Left lung (tissue), 4 donors: ENCODE measurements at regions not wholly inside any gene's neighbourhood (a gene's known extent, or its start where the extent isn't known, plus 50 kb on each side); places are given as distances from the start of the nearest gene placed in this dataset.
"Not testable (repeated sequence)": the region's sequence is repeated elsewhere in the genome, so short reads cannot be mapped to it uniquely, and the experiment has no call there.

Experiments used
- ATAC-seq: fragments of 200-7000 bp; cut with Tn5 transposase; one replicate; pipeline ENCODE4 v1.9.1; 2020; ENCODE audit warnings: moderate library complexity
- DNase-seq, 4 donors: peaks; one replicate each; pipeline ENCODE4 v3.0.0-alpha.2; 2013 to 2020
- H3K27ac ChIP-seq, 2 donors: fragments of 200-600 bp; sonication (generic) in 1 of 2; one replicate each; pipeline versions ENCODE4 v1.5.0 to v1.8.0; 2020 to 2021
- H3K27me3 ChIP-seq, 2 donors: fragments of 200-600 bp; sonication (generic) in 1 of 2; one replicate each; pipeline versions ENCODE4 v1.5.0 to v1.8.0; 2020 to 2021
- H3K36me3 ChIP-seq, 2 donors: fragments of 200-600 bp; sonication (generic) in 1 of 2; one replicate each; pipeline versions ENCODE4 v1.5.0 to v1.8.0; 2020 to 2021
- H3K4me1 ChIP-seq, 2 donors: fragments of 200-600 bp; one replicate each; pipeline ENCODE4 v1.8.0; 2021
- H3K4me3 ChIP-seq, 2 donors: fragments of 200-600 bp; sonication (generic) in 1 of 2; one replicate each; pipeline versions ENCODE4 v1.5.0 to v1.8.0; 2020 to 2021; ENCODE audit warnings: mild to moderate bottlenecking in 1 of 2
- H3K9me3 ChIP-seq, 2 donors: fragments of 200-600 bp; sonication (generic) in 1 of 2; one replicate each; pipeline versions ENCODE4 v1.5.0 to v1.8.0; 2020 to 2021
- CTCF ChIP-seq, 2 donors: fragments of 200-600 bp; sonication (generic) in 1 of 2; IDR thresholded peaks; one replicate each; pipeline versions ENCODE4 v1.5.0 to v1.8.0; 2021; ENCODE audit warnings: antibody characterized with exemption in 2 of 2
- intact Hi-C, 2 donors: fragments of 100-400 bp; cut with DNase I; formaldehyde crosslinking; loops; one replicate each; pipeline versions ENCODE4 v1.11.2 to v1.14.2; 2022
- donor health status: DM: no; HTN: yes; CAD: no.
- donor health status: DM: no; HTN: no; CAD: no.

- TF ChIP-seq CTCF (IDR thresholded peaks at IDR 0.05): no peak
- H3K27me3 ChIP-seq: peaks cover 0 to 37% of the 10 kb centered on the region in 2 donors
- no peaks in the 10 kb centered on the region for H3K36me3 ChIP-seq
- intact Hi-C loops: no loop called here
- H3K4me1 ChIP-seq: no peaks in the 10 kb centered on the region
- no peak for ATAC-seq
- no peak for DNase-seq
- H3K9me3 ChIP-seq: no peaks in the 10 kb centered on the region
- H3K4me3 ChIP-seq: no peak overlapping the region
- no peak overlapping the region for H3K27ac ChIP-seq
Measured at GRCh38 chr20:51175156-51175555, 152.2 kb upstream of the KCNG1 start.

- Histone ChIP-seq H3K9me3 (peaks cover 0 to 1% of the 10 kb centered on the region in 2 donors), H3K27ac (no peak overlapping the region), H3K36me3 (no peaks in the 10 kb centered on the region), H3K27me3 (peaks cover 0 to 38% of the 10 kb centered on the region in 2 donors), H3K4me3 (no peak overlapping the region), H3K4me1 (no peaks in the 10 kb centered on the region)
- DNase-seq (no peak), ATAC-seq (no peak)
- no peak for TF ChIP-seq CTCF (IDR thresholded peaks at IDR 0.05)
- intact Hi-C loops: no loop called here
Measured at GRCh38 chr20:51174536-51174935, 151.6 kb upstream of the KCNG1 start.

- ATAC-seq: no peak
- Histone ChIP-seq H3K4me3 (no peak overlapping the region), H3K4me1 (no peaks in the 10 kb centered on the region), H3K27ac (no peak overlapping the region), H3K9me3 (peaks cover 0 to 1% of the 10 kb centered on the region in 2 donors), H3K36me3 (no peaks in the 10 kb centered on the region), H3K27me3 (peaks cover 0 to 30% of the 10 kb centered on the region in 2 donors)
- no peak for DNase-seq
- intact Hi-C loops: no loop called here
- no peak for TF ChIP-seq CTCF (IDR thresholded peaks at IDR 0.05)
Measured at GRCh38 chr20:51172558-51173428, 149.9 kb upstream of the KCNG1 start.

DNA sequence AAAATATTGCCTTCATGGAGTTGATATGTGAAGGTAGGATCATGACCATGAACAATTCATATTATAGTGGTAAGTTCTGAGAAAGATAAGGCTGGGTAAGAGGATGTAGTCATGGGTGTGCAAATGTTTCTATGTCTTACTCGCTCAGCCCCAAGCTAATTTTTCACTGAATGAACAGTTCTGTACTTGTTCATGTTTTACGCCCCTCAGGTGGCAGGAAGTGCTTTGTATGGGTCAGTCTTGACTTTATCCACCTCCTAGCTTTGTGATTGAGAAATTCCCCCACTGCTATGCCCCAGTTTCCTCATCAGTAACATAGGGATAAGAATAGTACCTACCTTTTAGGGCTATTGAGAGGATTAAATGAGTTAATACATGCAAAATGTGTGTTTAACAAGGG is 148.2 kb upstream of the KCNG1 start:
- DNase-seq (no peak), ATAC-seq (no peak)
- peaks cover 0 to 1% of the 10 kb centered on the region in 2 donors for H3K9me3 ChIP-seq
- TF ChIP-seq CTCF (IDR thresholded peaks at IDR 0.05): no peak
- H3K4me3 ChIP-seq: no peak overlapping the region
- H3K4me1 ChIP-seq: no peaks in the 10 kb centered on the region
- intact Hi-C loops: no loop called here
- no peak overlapping the region for H3K27ac ChIP-seq
- peaks cover 0 to 28% of the 10 kb centered on the region in 2 donors for H3K27me3 ChIP-seq
- H3K36me3 ChIP-seq: no peaks in the 10 kb centered on the region

GRCh38 chr20:51169813-51170212 is 146.9 kb upstream of the KCNG1 start:
- Histone ChIP-seq H3K36me3 (no peaks in the 10 kb centered on the region), H3K4me1 (no peaks in the 10 kb centered on the region), H3K27me3 (peaks cover 0 to 28% of the 10 kb centered on the region in 2 donors), H3K4me3 (no peak overlapping the region), H3K9me3 (peaks cover 0 to 1% of the 10 kb centered on the region in 2 donors), H3K27ac (no peak overlapping the region)
- TF ChIP-seq CTCF (IDR thresholded peaks at IDR 0.05): no peak
- DNase-seq: no peak
- ATAC-seq: no peak
- intact Hi-C loops: no loop called here

GRCh38 chr20:51167911-51168310 is 145.0 kb upstream of the KCNG1 start:
- DNase-seq, intact Hi-C loops, H3K9me3 ChIP-seq, H3K4me3 ChIP-seq, H3K27ac ChIP-seq, H3K4me1 ChIP-seq, H3K36me3 ChIP-seq, ATAC-seq: not testable (repeated sequence)
- peaks cover 0 to 23% of the 10 kb centered on the region in 2 donors for H3K27me3 ChIP-seq
